GM23338 (cell line): ENCODE measurements at regions not wholly inside any gene's neighbourhood (a gene's known extent, or its start where the extent isn't known, plus 50 kb on each side); places are given as distances from the start of the nearest gene placed in this dataset.
A peak's percentile ranks its signal among the peaks of the same experiment; 100 is the strongest.

Experiments used
- ATAC-seq: fragments of 200-7000 bp; cut with Tn5 transposase; 3 replicates; pipeline ENCODE4 v1.9.1; 2020
- DNase-seq: peaks from one replicate; pipeline ENCODE4 v3.0.0-alpha.2; 2015; ENCODE audit warnings: low spot score
- H2AFZ ChIP-seq: fragments of 200-600 bp; sonication (generic); 2 replicates; pipeline ENCODE4 v1.8.0; 2016; ENCODE audit warnings: antibody characterized with exemption, mild to moderate bottlenecking, moderate library complexity
- H3F3A ChIP-seq: fragments of 200-600 bp; sonication (generic); replicated peaks from 2 replicates; pipeline ENCODE4 v1.8.0; 2017; ENCODE audit warnings: antibody characterized with exemption, mixed run types, low read depth
- H3K27ac ChIP-seq: fragments of 200-600 bp; sonication (generic); 2 replicates; pipeline ENCODE4 v1.6.1; 2016; ENCODE audit warnings: low read depth
- H3K27me3 ChIP-seq: fragments of 200-600 bp; sonication (generic); 2 replicates; pipeline ENCODE4 v1.8.0; 2016; ENCODE audit warnings: mild to moderate bottlenecking, mixed run types, moderate library complexity; ENCODE audit not compliant: insufficient read depth
- H3K36me3 ChIP-seq: fragments of 200-600 bp; sonication (generic); 2 replicates; pipeline ENCODE4 v1.8.0; 2016; ENCODE audit warnings: mild to moderate bottlenecking; ENCODE audit not compliant: insufficient read depth
- H3K4me1 ChIP-seq: fragments of 200-600 bp; sonication (generic); 2 replicates; pipeline ENCODE4 v1.8.0; 2016; ENCODE audit warnings: mild to moderate bottlenecking, moderate library complexity; ENCODE audit not compliant: insufficient read depth
- H3K4me2 ChIP-seq: fragments of 200-600 bp; sonication (generic); 2 replicates; pipeline ENCODE4 v1.7.1; 2017; ENCODE audit warnings: mixed run types
- H3K4me3 ChIP-seq: fragments of 200-600 bp; sonication (generic); 2 replicates; pipeline ENCODE4 v1.6.1; 2016; ENCODE audit warnings: mixed run types
- H3K79me2 ChIP-seq: fragments of 200-600 bp; sonication (generic); replicated peaks from 2 replicates; pipeline ENCODE4 v1.8.0; 2017; ENCODE audit warnings: mild to moderate bottlenecking; ENCODE audit not compliant: insufficient read depth
- H3K9me2 ChIP-seq: fragments of 200-600 bp; sonication (generic); 2 replicates; pipeline ENCODE4 v1.8.0; 2017; ENCODE audit not compliant: insufficient read depth
- H4K20me1 ChIP-seq: fragments of 200-600 bp; sonication (generic); replicated peaks from 2 replicates; pipeline ENCODE4 v1.8.0; 2017; ENCODE audit warnings: mild to moderate bottlenecking; ENCODE audit not compliant: insufficient read depth
- H3K27ac Mint-ChIP-seq: 2 replicates; pipeline ENCODE4 v1.8.0; 2020; ENCODE audit warnings: inconsistent platforms, mild to moderate bottlenecking, moderate library complexity, mixed read lengths
- H3K27me3 Mint-ChIP-seq: 3 replicates; pipeline ENCODE4 v1.8.0; 2022; ENCODE audit warnings: low read depth, mild to moderate bottlenecking, moderate library complexity, mixed read lengths, inconsistent platforms; ENCODE audit not compliant: insufficient read depth, poor library complexity
- H3K36me3 Mint-ChIP-seq: 3 replicates; pipeline ENCODE4 v1.8.0; 2021; ENCODE audit warnings: low read depth, mild to moderate bottlenecking, inconsistent platforms, moderate library complexity, mixed read lengths
- H3K4me1 Mint-ChIP-seq: 3 replicates; pipeline ENCODE4 v1.8.0; 2020; ENCODE audit warnings: mild to moderate bottlenecking, inconsistent platforms, mixed read lengths
- H3K4me3 Mint-ChIP-seq: 3 replicates; pipeline ENCODE4 v1.8.0; 2021; ENCODE audit warnings: moderate library complexity, mild to moderate bottlenecking, inconsistent platforms, mixed read lengths
- H3K9me3 Mint-ChIP-seq: 3 replicates; pipeline ENCODE4 v1.8.0; 2020; ENCODE audit warnings: moderate library complexity, mild to moderate bottlenecking, inconsistent platforms, mixed read lengths
- CREB1 ChIP-seq: fragments of 250-450 bp; sonication (Bioruptor Pico); IDR thresholded peaks from 2 replicates; pipeline ENCODE4 v1.5.0; 2020; ENCODE audit warnings: low read depth, mild to moderate bottlenecking, moderate library complexity
- CTCF ChIP-seq, 2 experiments: fragments of 200-600 bp in 1 of 2; sonication (generic) in 1 of 2; conservative IDR thresholded peaks; 2 replicates each; pipeline versions ENCODE4 v1.5.1 to v1.6.1; 2016 to 2017; ENCODE audit warnings: antibody characterized with exemption in 2 of 2, low read depth in 2 of 2, mild to moderate bottlenecking in 2 of 2, moderate library complexity in 1 of 2
- ETS1 ChIP-seq: IDR thresholded peaks from 2 replicates; pipeline ENCODE4 v1.6.1; 2016; ENCODE audit warnings: antibody characterized with exemption
- JUNB ChIP-seq: IDR thresholded peaks from one replicate; pipeline ENCODE4 v1.6.1; 2016; ENCODE audit warnings: antibody characterized with exemption; ENCODE audit not compliant: unreplicated experiment
- NANOG ChIP-seq: IDR thresholded peaks from 2 replicates; pipeline ENCODE4 v1.6.1; 2016; ENCODE audit warnings: antibody characterized with exemption, borderline replicate concordance
- POLR2AphosphoS5 ChIP-seq: IDR thresholded peaks from 2 replicates; pipeline ENCODE4 v1.6.1; 2016; ENCODE audit warnings: antibody characterized with exemption, low read depth
- STAT1 ChIP-seq: IDR thresholded peaks from one replicate; pipeline ENCODE4 v1.6.1; 2016; ENCODE audit warnings: antibody characterized with exemption; ENCODE audit not compliant: unreplicated experiment
- ZNF114 ChIP-seq: fragments of 250-450 bp; sonication (Bioruptor Pico); IDR thresholded peaks from 2 replicates; pipeline ENCODE4 v1.5.0; 2020; ENCODE audit warnings: mild to moderate bottlenecking, moderate library complexity
- ZNF331 ChIP-seq: fragments of 250-450 bp; sonication (Bioruptor Pico); IDR thresholded peaks from 2 replicates; pipeline ENCODE4 v1.5.0; 2020; ENCODE audit warnings: low read depth, mild to moderate bottlenecking, moderate library complexity
- ZNF462 ChIP-seq: fragments of 250-450 bp; sonication (Bioruptor Pico); IDR thresholded peaks from 2 replicates; pipeline ENCODE4 v1.5.0; 2020; ENCODE audit warnings: mild to moderate bottlenecking, moderate library complexity

- TF ChIP-seq ETS1: no peak
Observed at GRCh38 chrY:17235769-17236168, 644.3 kb downstream of the CDY2B start (continued).

- Histone ChIP-seq H3K4me1 (peaks cover 14% of the 10 kb centered on the region), H4K20me1 (no peaks in the 10 kb centered on the region), H3K36me3 (no peaks in the 10 kb centered on the region), H3K4me2 (peak overlapping the region; percentile 25), H3K9me2 (0 out of 2 replicates have a peak, but pooled peaks cover 3% of the 10 kb centered on the region), H2AFZ (no peak overlapping the region), H3K27me3 (no peaks in the 10 kb centered on the region), H3F3A (no peaks in the 10 kb centered on the region), H3K79me2 (no peaks in the 10 kb centered on the region), H3K4me3 (peak overlapping the region; percentile 9; the same call in 1 of the 2 replicates), H3K27ac (peak overlapping the region; percentile 100)
- peaks cover 5% of the 10 kb centered on the region; the same call in 1 of the 3 replicates for H3K9me3 Mint-ChIP-seq
- peaks cover 31% of the 10 kb centered on the region for H3K4me1 Mint-ChIP-seq
- H3K27me3 Mint-ChIP-seq: peaks cover 2% of the 10 kb centered on the region
- DNase-seq (peak; percentile 39), ATAC-seq (peak; percentile 72)
- H3K4me3 Mint-ChIP-seq: peak overlapping the region; percentile 36; the same call in 2 of the 3 replicates
- H3K27ac Mint-ChIP-seq: peak overlapping the region; percentile 96
- peaks cover 26% of the 10 kb centered on the region for H3K36me3 Mint-ChIP-seq
- no peak for TF ChIP-seq NANOG
- TF ChIP-seq ZNF331 (CRISPR knock-in tag): no peak
- no peak for TF ChIP-seq JUNB
- TF ChIP-seq CREB1 (CRISPR knock-in tag): no peak
- no peak for TF ChIP-seq POLR2AphosphoS5
- no peak for TF ChIP-seq ZNF114 (CRISPR knock-in tag)
- TF ChIP-seq ETS1: no peak
- TF ChIP-seq CTCF (conservative IDR thresholded peaks at IDR 0.05; ENCODE audit: low read depth in 2 of 2): no peak
- no peak for TF ChIP-seq ZNF462 (CRISPR knock-in tag)
- no peak for TF ChIP-seq STAT1
Observed at GRCh38 chrY:17233435-17234109, 646.4 kb downstream of the CDY2B start.
